BE2C (cell line): ENCODE measurements at regions not wholly inside any gene's neighbourhood (a gene's known extent, or its start where the extent isn't known, plus 50 kb on each side); places are given as distances from the start of the nearest gene placed in this dataset.

Experiments used
- DNase-seq: peaks from one replicate; pipeline ENCODE4 v3.0.0-alpha.2; 2020
- H3K27me3 ChIP-seq: fragments of 250-450 bp; sonication (Bioruptor Pico); 2 replicates; pipeline ENCODE4 v1.5.1; 2020; ENCODE audit warnings: mild to moderate bottlenecking
- H3K36me3 ChIP-seq: fragments of 250-450 bp; sonication (Bioruptor Pico); 2 replicates; pipeline ENCODE4 v1.5.1; 2020; ENCODE audit warnings: mild to moderate bottlenecking
- H3K4me1 ChIP-seq: fragments of 250-450 bp; sonication (Bioruptor Pico); 2 replicates; pipeline ENCODE4 v1.5.1; 2020
- H3K4me3 ChIP-seq: 2 replicates; pipeline ENCODE4 v1.5.1; 2011; ENCODE audit warnings: low read depth, low read length
- H3K9me3 ChIP-seq: fragments of 250-450 bp; sonication (Bioruptor Pico); 2 replicates; pipeline ENCODE4 v1.5.1; 2020
- TF ChIP-seq, protein P1 (sequence below): IDR thresholded peaks from 2 replicates; pipeline ENCODE4 v1.5.1; 2012; ENCODE audit warnings: mild to moderate bottlenecking, low read depth, low read length

DNA sequence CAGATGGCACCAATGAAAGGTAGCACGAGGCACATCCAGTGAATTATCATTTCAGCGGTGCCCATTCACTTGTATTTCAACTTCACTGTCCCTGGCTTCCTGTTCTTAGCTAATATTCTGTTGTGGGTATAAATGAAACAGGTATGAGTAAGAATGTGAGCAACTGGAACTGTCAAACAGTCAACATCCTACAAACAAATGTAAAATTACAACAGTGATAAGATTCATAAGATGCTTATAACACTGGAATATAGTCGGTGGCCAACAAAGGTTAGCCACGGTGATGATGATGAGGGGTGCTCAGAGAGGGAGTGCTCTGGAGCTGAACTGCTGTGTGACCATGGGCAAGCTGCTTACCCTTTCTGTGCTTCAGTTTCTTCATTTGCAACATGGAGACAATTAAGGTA is 74.9 kb upstream of the TOX2 start:
- Histone ChIP-seq H3K4me3 (no peak overlapping the region), H3K4me1 (no peaks in the 10 kb centered on the region; the same call in 1 of the 2 replicates), H3K27me3 (no peaks in the 10 kb centered on the region), H3K9me3 (no peaks in the 10 kb centered on the region), H3K36me3 (no peaks in the 10 kb centered on the region)
- DNase-seq: no peak
- TF ChIP-seq, protein P1, sequence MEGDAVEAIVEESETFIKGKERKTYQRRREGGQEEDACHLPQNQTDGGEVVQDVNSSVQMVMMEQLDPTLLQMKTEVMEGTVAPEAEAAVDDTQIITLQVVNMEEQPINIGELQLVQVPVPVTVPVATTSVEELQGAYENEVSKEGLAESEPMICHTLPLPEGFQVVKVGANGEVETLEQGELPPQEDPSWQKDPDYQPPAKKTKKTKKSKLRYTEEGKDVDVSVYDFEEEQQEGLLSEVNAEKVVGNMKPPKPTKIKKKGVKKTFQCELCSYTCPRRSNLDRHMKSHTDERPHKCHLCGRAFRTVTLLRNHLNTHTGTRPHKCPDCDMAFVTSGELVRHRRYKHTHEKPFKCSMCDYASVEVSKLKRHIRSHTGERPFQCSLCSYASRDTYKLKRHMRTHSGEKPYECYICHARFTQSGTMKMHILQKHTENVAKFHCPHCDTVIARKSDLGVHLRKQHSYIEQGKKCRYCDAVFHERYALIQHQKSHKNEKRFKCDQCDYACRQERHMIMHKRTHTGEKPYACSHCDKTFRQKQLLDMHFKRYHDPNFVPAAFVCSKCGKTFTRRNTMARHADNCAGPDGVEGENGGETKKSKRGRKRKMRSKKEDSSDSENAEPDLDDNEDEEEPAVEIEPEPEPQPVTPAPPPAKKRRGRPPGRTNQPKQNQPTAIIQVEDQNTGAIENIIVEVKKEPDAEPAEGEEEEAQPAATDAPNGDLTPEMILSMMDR: no peak

DNA sequence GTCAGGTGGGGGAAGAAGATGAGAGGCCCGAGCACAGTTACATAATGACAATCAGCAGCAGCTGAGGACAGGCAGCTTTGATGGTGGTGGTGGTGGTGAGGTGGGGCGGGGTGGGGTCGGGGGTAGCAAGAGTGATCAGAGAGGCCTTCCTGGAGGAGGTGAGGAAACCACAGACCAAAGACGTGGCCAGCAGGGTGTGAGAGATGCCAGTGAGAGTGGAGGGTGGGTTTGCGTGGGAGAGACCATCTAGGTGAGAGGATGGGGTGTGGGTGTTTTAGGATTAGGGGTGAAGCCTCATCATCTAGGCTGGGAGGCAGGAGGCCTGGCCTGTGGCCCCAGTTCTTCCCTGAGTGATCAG is 76.0 kb upstream of the TOX2 start:
- Histone ChIP-seq H3K9me3 (no peaks in the 10 kb centered on the region), H3K36me3 (no peaks in the 10 kb centered on the region), H3K4me3 (no peak overlapping the region), H3K27me3 (no peaks in the 10 kb centered on the region), H3K4me1 (no peaks in the 10 kb centered on the region; the same call in 1 of the 2 replicates)
- no peak for DNase-seq
- TF ChIP-seq, protein P1: no peak

DNA sequence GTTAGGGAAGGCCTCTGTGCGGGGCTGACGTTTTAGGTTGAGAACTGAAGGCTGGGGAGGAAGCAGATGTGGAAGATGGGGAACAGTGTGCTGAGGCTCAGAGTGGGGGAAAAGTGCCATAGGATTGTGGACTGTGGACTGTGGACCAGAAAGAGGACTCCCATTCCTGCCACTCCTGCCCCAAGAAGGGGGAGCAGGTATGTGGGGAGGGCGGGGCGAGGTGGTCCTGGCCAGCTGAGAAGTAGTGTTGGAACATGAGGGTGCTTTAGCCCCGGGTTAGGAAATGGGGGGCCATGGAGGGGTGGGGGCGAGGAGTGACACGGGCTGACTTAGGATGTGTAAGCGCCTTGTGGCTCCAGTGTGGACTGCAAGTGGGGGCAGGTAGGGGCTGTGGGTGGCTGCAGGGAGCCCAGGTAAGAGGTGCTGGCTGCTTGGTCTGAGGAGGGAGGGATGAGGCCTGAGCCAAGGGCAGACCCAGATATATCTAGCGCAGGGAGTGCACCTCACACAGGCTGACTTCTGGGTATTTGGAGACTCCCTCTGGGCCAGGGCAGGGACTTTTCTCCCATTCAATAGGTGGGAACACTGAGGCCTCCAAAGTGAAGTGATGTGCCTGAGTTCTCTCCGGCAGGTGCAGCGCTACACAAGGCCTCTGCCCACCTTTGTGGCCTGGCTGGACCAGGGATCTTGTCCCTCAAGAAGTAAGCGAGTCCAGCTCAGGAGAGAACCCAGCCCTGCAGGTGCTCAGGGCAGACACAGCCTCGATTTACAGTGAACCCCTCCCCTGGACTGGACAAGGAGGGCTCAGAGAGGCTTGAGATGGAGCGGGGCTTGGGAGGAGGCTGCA is 76.6 kb upstream of the TOX2 start:
- Histone ChIP-seq H3K4me1 (no peaks in the 10 kb centered on the region; the same call in 1 of the 2 replicates), H3K9me3 (no peaks in the 10 kb centered on the region), H3K27me3 (no peaks in the 10 kb centered on the region), H3K36me3 (no peaks in the 10 kb centered on the region), H3K4me3 (no peak overlapping the region)
- no peak for DNase-seq
- TF ChIP-seq, protein P1: no peak

DNA sequence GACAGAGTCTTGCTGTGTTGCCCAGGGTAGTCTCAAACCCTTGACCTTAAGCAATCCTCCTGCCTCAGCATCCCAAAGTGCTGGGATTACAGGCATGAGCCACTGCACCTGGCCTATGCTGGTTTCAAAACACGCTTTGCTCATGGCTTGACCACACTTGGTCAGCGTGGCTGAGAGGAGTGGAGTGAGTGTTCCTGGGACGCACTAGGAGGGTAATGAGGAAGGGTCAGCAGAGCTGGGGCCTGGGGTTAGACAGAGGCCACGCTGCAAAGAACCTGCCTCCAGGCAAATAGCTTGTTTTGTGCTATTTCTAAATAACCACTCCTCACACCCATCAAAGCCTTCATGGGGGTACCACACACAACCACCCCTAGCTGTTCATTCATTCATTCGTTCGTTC is 77.9 kb upstream of the TOX2 start:
- DNase-seq: no peak
- Histone ChIP-seq H3K36me3 (no peaks in the 10 kb centered on the region), H3K4me1 (no peaks in the 10 kb centered on the region; the same call in 1 of the 2 replicates), H3K4me3 (no peak overlapping the region), H3K9me3 (no peaks in the 10 kb centered on the region), H3K27me3 (no peaks in the 10 kb centered on the region)
- TF ChIP-seq, protein P1: no peak

DNA sequence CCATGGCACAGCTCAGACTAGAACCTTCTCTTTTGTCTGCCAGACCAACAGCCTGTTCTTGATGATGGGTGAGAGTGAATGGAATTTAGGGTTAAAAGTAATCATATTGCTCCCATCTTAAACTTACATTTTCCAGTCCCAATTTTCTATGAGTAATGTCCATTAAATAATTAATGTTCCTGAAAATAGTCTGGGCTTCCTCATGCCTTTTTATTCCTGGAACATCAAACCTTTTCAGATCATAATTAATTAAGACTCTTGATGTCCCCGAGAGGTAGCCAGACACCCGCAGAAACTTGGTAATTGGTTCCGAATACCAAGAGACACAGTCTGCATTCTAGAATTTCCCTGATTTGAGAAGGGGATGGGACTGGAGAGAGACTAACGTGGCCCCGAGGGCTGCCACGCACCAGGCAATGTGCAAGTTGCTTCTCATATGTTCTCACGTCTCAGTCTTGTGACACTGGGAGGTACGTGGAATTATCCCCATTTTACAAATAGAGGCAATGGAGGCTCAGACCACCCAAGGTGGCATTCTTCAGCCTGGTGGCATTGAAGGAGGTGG is 78.6 kb upstream of the TOX2 start:
- no peaks in the 10 kb centered on the region for H3K27me3 ChIP-seq
- H3K36me3 ChIP-seq: no peaks in the 10 kb centered on the region
- DNase-seq: no peak
- H3K4me1 ChIP-seq: no peaks in the 10 kb centered on the region; the same call in 1 of the 2 replicates
- H3K9me3 ChIP-seq: no peaks in the 10 kb centered on the region
- H3K4me3 ChIP-seq: no peak overlapping the region
- TF ChIP-seq, protein P1: no peak
